ENCODE measurements at regions not wholly inside any gene's neighbourhood (a gene's known extent, or its start where the extent isn't known, plus 50 kb on each side); places are given as distances from the start of the nearest gene placed in this dataset.

- no peak overlapping the region for H3K27ac ChIP-seq
- TF ChIP-seq, protein P1, sequence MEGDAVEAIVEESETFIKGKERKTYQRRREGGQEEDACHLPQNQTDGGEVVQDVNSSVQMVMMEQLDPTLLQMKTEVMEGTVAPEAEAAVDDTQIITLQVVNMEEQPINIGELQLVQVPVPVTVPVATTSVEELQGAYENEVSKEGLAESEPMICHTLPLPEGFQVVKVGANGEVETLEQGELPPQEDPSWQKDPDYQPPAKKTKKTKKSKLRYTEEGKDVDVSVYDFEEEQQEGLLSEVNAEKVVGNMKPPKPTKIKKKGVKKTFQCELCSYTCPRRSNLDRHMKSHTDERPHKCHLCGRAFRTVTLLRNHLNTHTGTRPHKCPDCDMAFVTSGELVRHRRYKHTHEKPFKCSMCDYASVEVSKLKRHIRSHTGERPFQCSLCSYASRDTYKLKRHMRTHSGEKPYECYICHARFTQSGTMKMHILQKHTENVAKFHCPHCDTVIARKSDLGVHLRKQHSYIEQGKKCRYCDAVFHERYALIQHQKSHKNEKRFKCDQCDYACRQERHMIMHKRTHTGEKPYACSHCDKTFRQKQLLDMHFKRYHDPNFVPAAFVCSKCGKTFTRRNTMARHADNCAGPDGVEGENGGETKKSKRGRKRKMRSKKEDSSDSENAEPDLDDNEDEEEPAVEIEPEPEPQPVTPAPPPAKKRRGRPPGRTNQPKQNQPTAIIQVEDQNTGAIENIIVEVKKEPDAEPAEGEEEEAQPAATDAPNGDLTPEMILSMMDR (IDR thresholded peaks at IDR 0.05) = no peak
- no peak for DNase-seq (ENCODE audit: low spot score)
Observed at GRCh38 chr14:61878931-61879330, 116.7 kb downstream of the SNAPC1 start.

GRCh38 chr14:61881046-61881445 is 118.8 kb downstream of the SNAPC1 start:
- Histone ChIP-seq H3K27ac (no peak overlapping the region), H3K4me3 (no peak overlapping the region)
- no peak for DNase-seq (ENCODE audit: low spot score)
- TF ChIP-seq, protein P1 (IDR thresholded peaks at IDR 0.05) = no peak

More at GRCh38 chr14:61878931-61879330, 116.7 kb downstream of the SNAPC1 start:
- no peak overlapping the region for H3K4me3 ChIP-seq

DNA sequence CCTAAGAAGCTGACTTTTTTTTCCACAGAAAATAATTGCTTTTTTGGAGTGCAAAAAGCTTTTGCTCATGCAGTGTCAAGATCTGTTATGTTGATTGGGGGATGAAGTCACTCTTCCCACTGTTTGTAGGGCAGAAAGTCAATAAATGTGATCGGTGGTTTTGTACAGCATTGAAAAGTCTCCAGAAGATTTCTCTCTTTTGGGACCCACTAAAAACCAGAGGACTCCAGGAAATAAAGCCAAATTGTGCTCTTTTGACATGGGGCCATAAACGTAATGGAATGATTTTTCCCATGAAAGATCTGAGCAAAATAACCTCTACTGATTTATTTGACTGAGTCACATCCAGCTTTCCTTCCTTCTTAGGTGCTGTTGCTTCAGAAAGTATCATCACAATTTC is 122.5 kb downstream of the SNAPC1 start:
- H3K27ac ChIP-seq = no peak overlapping the region
- TF ChIP-seq, protein P1 (IDR thresholded peaks at IDR 0.05) = no peak
- DNase-seq (ENCODE audit: low spot score) = no peak

GRCh38 chr14:61885203-61885961 is 123.2 kb downstream of the SNAPC1 start:
- TF ChIP-seq, protein P1 (IDR thresholded peaks at IDR 0.05) = no peak
- H3K4me3 ChIP-seq = no peak overlapping the region
- DNase-seq (ENCODE audit: low spot score) = no peak
- H3K27ac ChIP-seq = no peak overlapping the region

More for the DNA sequence above, 122.5 kb downstream of the SNAPC1 start:
- no peak overlapping the region for H3K4me3 ChIP-seq

GRCh38 chr14:61887628-61888027 is 125.4 kb downstream of the SNAPC1 start:
- TF ChIP-seq, protein P1 (IDR thresholded peaks at IDR 0.05) = no peak
- H3K27ac ChIP-seq = no peak overlapping the region
- no peak overlapping the region for H3K4me3 ChIP-seq
- DNase-seq (ENCODE audit: low spot score) = no peak

DNA sequence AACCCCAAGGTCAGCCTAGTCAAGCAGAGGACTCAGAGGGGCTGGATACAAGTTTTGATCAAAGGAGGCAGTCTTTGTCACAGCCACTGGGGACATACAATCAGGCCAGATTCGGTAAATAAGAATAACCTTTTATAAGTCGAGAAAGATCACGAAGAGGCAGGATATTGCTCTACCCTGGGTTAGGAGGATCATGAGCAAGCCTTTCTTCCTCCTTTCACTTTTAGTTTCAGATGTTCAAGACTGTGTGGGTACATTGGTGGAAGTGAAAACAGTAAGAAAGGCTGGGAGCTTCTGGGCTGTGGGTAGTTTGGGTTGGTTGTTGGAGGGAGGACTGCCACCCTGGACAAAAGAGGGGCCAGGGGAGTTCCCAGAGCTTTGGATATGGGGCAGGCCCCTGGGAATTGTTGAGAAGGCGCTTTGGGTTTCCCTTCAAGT is 127.7 kb downstream of the SNAPC1 start:
- H3K27ac ChIP-seq = no peak overlapping the region
- H3K4me3 ChIP-seq = no peak overlapping the region
- TF ChIP-seq, protein P1 (IDR thresholded peaks at IDR 0.05) = no peak
- no peak for DNase-seq (ENCODE audit: low spot score)

- TF ChIP-seq, protein P1 (IDR thresholded peaks at IDR 0.05) = no peak
- DNase-seq (ENCODE audit: low spot score) = no peak
- Histone ChIP-seq H3K27ac (no peak overlapping the region), H3K4me3 (no peak overlapping the region)
Observed at GRCh38 chr14:61891170-61891569, 128.9 kb downstream of the SNAPC1 start.
